GM23338 (cell line): ENCODE measurements at regions not wholly inside any gene's neighbourhood (a gene's known extent, or its start where the extent isn't known, plus 50 kb on each side); places are given as distances from the start of the nearest gene placed in this dataset.

ENCODE experiments used
- ATAC-seq: fragments of 200-7000 bp; cut with Tn5 transposase; 3 replicates; pipeline ENCODE4 v1.9.1; 2020
- DNase-seq: peaks from one replicate; pipeline ENCODE4 v3.0.0-alpha.2; 2015; ENCODE audit warnings: low spot score
- H2AFZ ChIP-seq: fragments of 200-600 bp; sonication (generic); 2 replicates; pipeline ENCODE4 v1.8.0; 2016; ENCODE audit warnings: antibody characterized with exemption, mild to moderate bottlenecking, moderate library complexity
- H3F3A ChIP-seq: fragments of 200-600 bp; sonication (generic); replicated peaks from 2 replicates; pipeline ENCODE4 v1.8.0; 2017; ENCODE audit warnings: antibody characterized with exemption, mixed run types, low read depth
- H3K27ac ChIP-seq: fragments of 200-600 bp; sonication (generic); 2 replicates; pipeline ENCODE4 v1.6.1; 2016; ENCODE audit warnings: low read depth
- H3K27me3 ChIP-seq: fragments of 200-600 bp; sonication (generic); 2 replicates; pipeline ENCODE4 v1.8.0; 2016; ENCODE audit warnings: mild to moderate bottlenecking, mixed run types, moderate library complexity; ENCODE audit not compliant: insufficient read depth
- H3K36me3 ChIP-seq: fragments of 200-600 bp; sonication (generic); 2 replicates; pipeline ENCODE4 v1.8.0; 2016; ENCODE audit warnings: mild to moderate bottlenecking; ENCODE audit not compliant: insufficient read depth
- H3K4me1 ChIP-seq: fragments of 200-600 bp; sonication (generic); 2 replicates; pipeline ENCODE4 v1.8.0; 2016; ENCODE audit warnings: mild to moderate bottlenecking, moderate library complexity; ENCODE audit not compliant: insufficient read depth
- H3K4me2 ChIP-seq: fragments of 200-600 bp; sonication (generic); 2 replicates; pipeline ENCODE4 v1.7.1; 2017; ENCODE audit warnings: mixed run types
- H3K4me3 ChIP-seq: fragments of 200-600 bp; sonication (generic); 2 replicates; pipeline ENCODE4 v1.6.1; 2016; ENCODE audit warnings: mixed run types
- H3K79me2 ChIP-seq: fragments of 200-600 bp; sonication (generic); replicated peaks from 2 replicates; pipeline ENCODE4 v1.8.0; 2017; ENCODE audit warnings: mild to moderate bottlenecking; ENCODE audit not compliant: insufficient read depth
- H3K9me2 ChIP-seq: fragments of 200-600 bp; sonication (generic); 2 replicates; pipeline ENCODE4 v1.8.0; 2017; ENCODE audit not compliant: insufficient read depth
- H4K20me1 ChIP-seq: fragments of 200-600 bp; sonication (generic); replicated peaks from 2 replicates; pipeline ENCODE4 v1.8.0; 2017; ENCODE audit warnings: mild to moderate bottlenecking; ENCODE audit not compliant: insufficient read depth
- H3K27ac Mint-ChIP-seq: 2 replicates; pipeline ENCODE4 v1.8.0; 2020; ENCODE audit warnings: inconsistent platforms, mild to moderate bottlenecking, moderate library complexity, mixed read lengths
- H3K27me3 Mint-ChIP-seq: 3 replicates; pipeline ENCODE4 v1.8.0; 2022; ENCODE audit warnings: low read depth, mild to moderate bottlenecking, moderate library complexity, mixed read lengths, inconsistent platforms; ENCODE audit not compliant: insufficient read depth, poor library complexity
- H3K36me3 Mint-ChIP-seq: 3 replicates; pipeline ENCODE4 v1.8.0; 2021; ENCODE audit warnings: low read depth, mild to moderate bottlenecking, inconsistent platforms, moderate library complexity, mixed read lengths
- H3K4me1 Mint-ChIP-seq: 3 replicates; pipeline ENCODE4 v1.8.0; 2020; ENCODE audit warnings: mild to moderate bottlenecking, inconsistent platforms, mixed read lengths
- H3K4me3 Mint-ChIP-seq: 3 replicates; pipeline ENCODE4 v1.8.0; 2021; ENCODE audit warnings: moderate library complexity, mild to moderate bottlenecking, inconsistent platforms, mixed read lengths
- H3K9me3 Mint-ChIP-seq: 3 replicates; pipeline ENCODE4 v1.8.0; 2020; ENCODE audit warnings: moderate library complexity, mild to moderate bottlenecking, inconsistent platforms, mixed read lengths
- CREB1 ChIP-seq: fragments of 250-450 bp; sonication (Bioruptor Pico); IDR thresholded peaks from 2 replicates; pipeline ENCODE4 v1.5.0; 2020; ENCODE audit warnings: low read depth, mild to moderate bottlenecking, moderate library complexity
- EZH2 ChIP-seq: fragments of 200-600 bp; sonication (generic); IDR thresholded peaks from one replicate; pipeline ENCODE4 v1.8.0; 2017; ENCODE audit warnings: antibody characterized with exemption, mild to moderate bottlenecking, low read depth; ENCODE audit not compliant: unreplicated experiment
- EZH2phosphoT487 ChIP-seq: fragments of 200-600 bp; sonication (generic); IDR thresholded peaks from one replicate; pipeline ENCODE4 v1.8.1; 2018; ENCODE audit warnings: antibody characterized with exemption; ENCODE audit not compliant: unreplicated experiment
- JUNB ChIP-seq: IDR thresholded peaks from one replicate; pipeline ENCODE4 v1.6.1; 2016; ENCODE audit warnings: antibody characterized with exemption; ENCODE audit not compliant: unreplicated experiment
- NANOG ChIP-seq: IDR thresholded peaks from 2 replicates; pipeline ENCODE4 v1.6.1; 2016; ENCODE audit warnings: antibody characterized with exemption, borderline replicate concordance
- POLR2AphosphoS5 ChIP-seq: IDR thresholded peaks from 2 replicates; pipeline ENCODE4 v1.6.1; 2016; ENCODE audit warnings: antibody characterized with exemption, low read depth
- STAT1 ChIP-seq: IDR thresholded peaks from one replicate; pipeline ENCODE4 v1.6.1; 2016; ENCODE audit warnings: antibody characterized with exemption; ENCODE audit not compliant: unreplicated experiment
- ZNF114 ChIP-seq: fragments of 250-450 bp; sonication (Bioruptor Pico); IDR thresholded peaks from 2 replicates; pipeline ENCODE4 v1.5.0; 2020; ENCODE audit warnings: mild to moderate bottlenecking, moderate library complexity
- ZNF331 ChIP-seq: fragments of 250-450 bp; sonication (Bioruptor Pico); IDR thresholded peaks from 2 replicates; pipeline ENCODE4 v1.5.0; 2020; ENCODE audit warnings: low read depth, mild to moderate bottlenecking, moderate library complexity
- TF ChIP-seq, protein P1 (sequence below): fragments of 250-450 bp; sonication (Bioruptor Pico); IDR thresholded peaks from 2 replicates; pipeline ENCODE4 v1.5.0; 2020; ENCODE audit warnings: mild to moderate bottlenecking, moderate library complexity
- TF ChIP-seq, protein P2 (sequence below): IDR thresholded peaks from one replicate; pipeline ENCODE4 v1.6.1; 2018; ENCODE audit warnings: antibody characterized with exemption; ENCODE audit not compliant: unreplicated experiment
- TF ChIP-seq, protein P3 (sequence below): IDR thresholded peaks from 2 replicates; pipeline ENCODE4 v1.6.1; 2016; ENCODE audit warnings: antibody characterized with exemption
- TF ChIP-seq, protein P4 (sequence below), 2 experiments: fragments of 200-600 bp in 1 of 2; sonication (generic) in 1 of 2; conservative IDR thresholded peaks; 2 replicates each; pipeline versions ENCODE4 v1.5.1 to v1.6.1; 2016 to 2017; ENCODE audit warnings: antibody characterized with exemption in 2 of 2, low read depth in 2 of 2, mild to moderate bottlenecking in 2 of 2, moderate library complexity in 1 of 2

DNA sequence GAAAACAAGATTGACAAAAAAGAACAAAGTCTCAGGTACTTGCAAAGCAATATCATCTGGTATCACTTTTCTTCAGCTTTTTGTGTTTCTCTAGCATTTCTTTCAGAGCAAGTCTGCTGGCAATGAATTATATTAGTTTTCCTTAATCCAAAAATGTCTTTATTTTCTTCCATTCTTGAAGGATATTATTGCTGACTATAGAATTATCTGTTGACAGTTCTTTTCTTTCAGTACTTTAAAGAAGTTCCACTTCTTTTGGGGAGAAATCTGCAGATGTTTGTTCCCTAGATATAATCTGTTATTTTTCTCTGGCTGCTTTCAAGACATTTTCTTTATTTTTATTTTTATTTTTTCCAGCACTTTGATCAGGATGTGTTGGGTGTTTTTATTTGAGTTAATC, 161.8 kb upstream of the SPRED2 start:
- no peaks in the 10 kb centered on the region for H3K36me3 Mint-ChIP-seq

More for the DNA sequence above, 161.8 kb upstream of the SPRED2 start:
- Histone ChIP-seq H3K4me3 (no peak overlapping the region), H3F3A (no peaks in the 10 kb centered on the region), H3K27ac (no peak overlapping the region), H2AFZ (no peak overlapping the region), H3K27me3 (no peaks in the 10 kb centered on the region), H3K36me3 (no peaks in the 10 kb centered on the region), H3K9me2 (peaks cover 3% of the 10 kb centered on the region; the same call in 1 of the 2 replicates), H3K4me2 (no peak overlapping the region), H3K4me1 (no peaks in the 10 kb centered on the region), H3K79me2 (no peaks in the 10 kb centered on the region), H4K20me1 (no peaks in the 10 kb centered on the region)
- no peak overlapping the region for H3K4me3 Mint-ChIP-seq
- H3K9me3 Mint-ChIP-seq: no peaks in the 10 kb centered on the region; the same call in 2 of the 3 replicates
- TF ChIP-seq ZNF114 (CRISPR knock-in tag): no peak
- TF ChIP-seq, protein P1, sequence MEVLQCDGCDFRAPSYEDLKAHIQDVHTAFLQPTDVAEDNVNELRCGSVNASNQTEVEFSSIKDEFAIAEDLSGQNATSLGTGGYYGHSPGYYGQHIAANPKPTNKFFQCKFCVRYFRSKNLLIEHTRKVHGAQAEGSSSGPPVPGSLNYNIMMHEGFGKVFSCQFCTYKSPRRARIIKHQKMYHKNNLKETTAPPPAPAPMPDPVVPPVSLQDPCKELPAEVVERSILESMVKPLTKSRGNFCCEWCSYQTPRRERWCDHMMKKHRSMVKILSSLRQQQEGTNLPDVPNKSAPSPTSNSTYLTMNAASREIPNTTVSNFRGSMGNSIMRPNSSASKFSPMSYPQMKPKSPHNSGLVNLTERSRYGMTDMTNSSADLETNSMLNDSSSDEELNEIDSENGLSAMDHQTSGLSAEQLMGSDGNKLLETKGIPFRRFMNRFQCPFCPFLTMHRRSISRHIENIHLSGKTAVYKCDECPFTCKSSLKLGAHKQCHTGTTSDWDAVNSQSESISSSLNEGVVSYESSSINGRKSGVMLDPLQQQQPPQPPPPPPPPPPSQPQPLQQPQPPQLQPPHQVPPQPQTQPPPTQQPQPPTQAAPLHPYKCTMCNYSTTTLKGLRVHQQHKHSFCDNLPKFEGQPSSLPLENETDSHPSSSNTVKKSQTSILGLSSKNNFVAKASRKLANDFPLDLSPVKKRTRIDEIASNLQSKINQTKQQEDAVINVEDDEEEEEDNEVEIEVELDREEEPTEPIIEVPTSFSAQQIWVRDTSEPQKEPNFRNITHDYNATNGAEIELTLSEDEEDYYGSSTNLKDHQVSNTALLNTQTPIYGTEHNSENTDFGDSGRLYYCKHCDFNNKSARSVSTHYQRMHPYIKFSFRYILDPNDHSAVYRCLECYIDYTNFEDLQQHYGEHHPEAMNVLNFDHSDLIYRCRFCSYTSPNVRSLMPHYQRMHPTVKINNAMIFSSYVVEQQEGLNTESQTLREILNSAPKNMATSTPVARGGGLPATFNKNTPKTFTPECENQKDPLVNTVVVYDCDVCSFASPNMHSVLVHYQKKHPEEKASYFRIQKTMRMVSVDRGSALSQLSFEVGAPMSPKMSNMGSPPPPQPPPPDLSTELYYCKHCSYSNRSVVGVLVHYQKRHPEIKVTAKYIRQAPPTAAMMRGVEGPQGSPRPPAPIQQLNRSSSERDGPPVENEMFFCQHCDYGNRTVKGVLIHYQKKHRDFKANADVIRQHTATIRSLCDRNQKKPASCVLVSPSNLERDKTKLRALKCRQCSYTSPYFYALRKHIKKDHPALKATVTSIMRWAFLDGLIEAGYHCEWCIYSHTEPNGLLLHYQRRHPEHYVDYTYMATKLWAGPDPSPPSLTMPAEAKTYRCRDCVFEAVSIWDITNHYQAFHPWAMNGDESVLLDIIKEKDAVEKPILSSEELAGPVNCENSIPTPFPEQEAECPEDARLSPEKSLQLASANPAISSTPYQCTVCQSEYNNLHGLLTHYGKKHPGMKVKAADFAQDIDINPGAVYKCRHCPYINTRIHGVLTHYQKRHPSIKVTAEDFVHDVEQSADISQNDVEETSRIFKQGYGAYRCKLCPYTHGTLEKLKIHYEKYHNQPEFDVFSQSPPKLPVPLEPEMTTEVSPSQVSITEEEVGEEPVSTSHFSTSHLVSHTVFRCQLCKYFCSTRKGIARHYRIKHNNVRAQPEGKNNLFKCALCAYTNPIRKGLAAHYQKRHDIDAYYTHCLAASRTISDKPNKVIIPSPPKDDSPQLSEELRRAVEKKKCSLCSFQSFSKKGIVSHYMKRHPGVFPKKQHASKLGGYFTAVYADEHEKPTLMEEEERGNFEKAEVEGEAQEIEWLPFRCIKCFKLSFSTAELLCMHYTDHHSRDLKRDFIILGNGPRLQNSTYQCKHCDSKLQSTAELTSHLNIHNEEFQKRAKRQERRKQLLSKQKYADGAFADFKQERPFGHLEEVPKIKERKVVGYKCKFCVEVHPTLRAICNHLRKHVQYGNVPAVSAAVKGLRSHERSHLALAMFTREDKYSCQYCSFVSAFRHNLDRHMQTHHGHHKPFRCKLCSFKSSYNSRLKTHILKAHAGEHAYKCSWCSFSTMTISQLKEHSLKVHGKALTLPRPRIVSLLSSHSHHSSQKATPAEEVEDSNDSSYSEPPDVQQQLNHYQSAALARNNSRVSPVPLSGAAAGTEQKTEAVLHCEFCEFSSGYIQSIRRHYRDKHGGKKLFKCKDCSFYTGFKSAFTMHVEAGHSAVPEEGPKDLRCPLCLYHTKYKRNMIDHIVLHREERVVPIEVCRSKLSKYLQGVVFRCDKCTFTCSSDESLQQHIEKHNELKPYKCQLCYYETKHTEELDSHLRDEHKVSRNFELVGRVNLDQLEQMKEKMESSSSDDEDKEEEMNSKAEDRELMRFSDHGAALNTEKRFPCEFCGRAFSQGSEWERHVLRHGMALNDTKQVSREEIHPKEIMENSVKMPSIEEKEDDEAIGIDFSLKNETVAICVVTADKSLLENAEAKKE (CRISPR knock-in tag): no peak
- no peak for TF ChIP-seq JUNB
- no peak for TF ChIP-seq EZH2phosphoT487
- TF ChIP-seq STAT1: no peak
- TF ChIP-seq POLR2AphosphoS5: no peak
- TF ChIP-seq, protein P2, sequence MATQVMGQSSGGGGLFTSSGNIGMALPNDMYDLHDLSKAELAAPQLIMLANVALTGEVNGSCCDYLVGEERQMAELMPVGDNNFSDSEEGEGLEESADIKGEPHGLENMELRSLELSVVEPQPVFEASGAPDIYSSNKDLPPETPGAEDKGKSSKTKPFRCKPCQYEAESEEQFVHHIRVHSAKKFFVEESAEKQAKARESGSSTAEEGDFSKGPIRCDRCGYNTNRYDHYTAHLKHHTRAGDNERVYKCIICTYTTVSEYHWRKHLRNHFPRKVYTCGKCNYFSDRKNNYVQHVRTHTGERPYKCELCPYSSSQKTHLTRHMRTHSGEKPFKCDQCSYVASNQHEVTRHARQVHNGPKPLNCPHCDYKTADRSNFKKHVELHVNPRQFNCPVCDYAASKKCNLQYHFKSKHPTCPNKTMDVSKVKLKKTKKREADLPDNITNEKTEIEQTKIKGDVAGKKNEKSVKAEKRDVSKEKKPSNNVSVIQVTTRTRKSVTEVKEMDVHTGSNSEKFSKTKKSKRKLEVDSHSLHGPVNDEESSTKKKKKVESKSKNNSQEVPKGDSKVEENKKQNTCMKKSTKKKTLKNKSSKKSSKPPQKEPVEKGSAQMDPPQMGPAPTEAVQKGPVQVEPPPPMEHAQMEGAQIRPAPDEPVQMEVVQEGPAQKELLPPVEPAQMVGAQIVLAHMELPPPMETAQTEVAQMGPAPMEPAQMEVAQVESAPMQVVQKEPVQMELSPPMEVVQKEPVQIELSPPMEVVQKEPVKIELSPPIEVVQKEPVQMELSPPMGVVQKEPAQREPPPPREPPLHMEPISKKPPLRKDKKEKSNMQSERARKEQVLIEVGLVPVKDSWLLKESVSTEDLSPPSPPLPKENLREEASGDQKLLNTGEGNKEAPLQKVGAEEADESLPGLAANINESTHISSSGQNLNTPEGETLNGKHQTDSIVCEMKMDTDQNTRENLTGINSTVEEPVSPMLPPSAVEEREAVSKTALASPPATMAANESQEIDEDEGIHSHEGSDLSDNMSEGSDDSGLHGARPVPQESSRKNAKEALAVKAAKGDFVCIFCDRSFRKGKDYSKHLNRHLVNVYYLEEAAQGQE: no peak
- TF ChIP-seq NANOG: no peak
- TF ChIP-seq, protein P3, sequence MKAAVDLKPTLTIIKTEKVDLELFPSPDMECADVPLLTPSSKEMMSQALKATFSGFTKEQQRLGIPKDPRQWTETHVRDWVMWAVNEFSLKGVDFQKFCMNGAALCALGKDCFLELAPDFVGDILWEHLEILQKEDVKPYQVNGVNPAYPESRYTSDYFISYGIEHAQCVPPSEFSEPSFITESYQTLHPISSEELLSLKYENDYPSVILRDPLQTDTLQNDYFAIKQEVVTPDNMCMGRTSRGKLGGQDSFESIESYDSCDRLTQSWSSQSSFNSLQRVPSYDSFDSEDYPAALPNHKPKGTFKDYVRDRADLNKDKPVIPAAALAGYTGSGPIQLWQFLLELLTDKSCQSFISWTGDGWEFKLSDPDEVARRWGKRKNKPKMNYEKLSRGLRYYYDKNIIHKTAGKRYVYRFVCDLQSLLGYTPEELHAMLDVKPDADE: no peak
- no peak for TF ChIP-seq EZH2
- TF ChIP-seq, protein P4, sequence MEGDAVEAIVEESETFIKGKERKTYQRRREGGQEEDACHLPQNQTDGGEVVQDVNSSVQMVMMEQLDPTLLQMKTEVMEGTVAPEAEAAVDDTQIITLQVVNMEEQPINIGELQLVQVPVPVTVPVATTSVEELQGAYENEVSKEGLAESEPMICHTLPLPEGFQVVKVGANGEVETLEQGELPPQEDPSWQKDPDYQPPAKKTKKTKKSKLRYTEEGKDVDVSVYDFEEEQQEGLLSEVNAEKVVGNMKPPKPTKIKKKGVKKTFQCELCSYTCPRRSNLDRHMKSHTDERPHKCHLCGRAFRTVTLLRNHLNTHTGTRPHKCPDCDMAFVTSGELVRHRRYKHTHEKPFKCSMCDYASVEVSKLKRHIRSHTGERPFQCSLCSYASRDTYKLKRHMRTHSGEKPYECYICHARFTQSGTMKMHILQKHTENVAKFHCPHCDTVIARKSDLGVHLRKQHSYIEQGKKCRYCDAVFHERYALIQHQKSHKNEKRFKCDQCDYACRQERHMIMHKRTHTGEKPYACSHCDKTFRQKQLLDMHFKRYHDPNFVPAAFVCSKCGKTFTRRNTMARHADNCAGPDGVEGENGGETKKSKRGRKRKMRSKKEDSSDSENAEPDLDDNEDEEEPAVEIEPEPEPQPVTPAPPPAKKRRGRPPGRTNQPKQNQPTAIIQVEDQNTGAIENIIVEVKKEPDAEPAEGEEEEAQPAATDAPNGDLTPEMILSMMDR (conservative IDR thresholded peaks at IDR 0.05; ENCODE audit: low read depth in 2 of 2): no peak
- no peak for TF ChIP-seq ZNF331 (CRISPR knock-in tag)
- TF ChIP-seq CREB1 (CRISPR knock-in tag): no peak
- ATAC-seq (no peak), DNase-seq (no peak)
- no peak overlapping the region for H3K27ac Mint-ChIP-seq
- no peaks in the 10 kb centered on the region for H3K27me3 Mint-ChIP-seq
- no peaks in the 10 kb centered on the region for H3K4me1 Mint-ChIP-seq
